ENCODE measurements at regions not wholly inside any gene's neighbourhood (a gene's known extent, or its start where the extent isn't known, plus 50 kb on each side); places are given as distances from the start of the nearest gene placed in this dataset.

DNA sequence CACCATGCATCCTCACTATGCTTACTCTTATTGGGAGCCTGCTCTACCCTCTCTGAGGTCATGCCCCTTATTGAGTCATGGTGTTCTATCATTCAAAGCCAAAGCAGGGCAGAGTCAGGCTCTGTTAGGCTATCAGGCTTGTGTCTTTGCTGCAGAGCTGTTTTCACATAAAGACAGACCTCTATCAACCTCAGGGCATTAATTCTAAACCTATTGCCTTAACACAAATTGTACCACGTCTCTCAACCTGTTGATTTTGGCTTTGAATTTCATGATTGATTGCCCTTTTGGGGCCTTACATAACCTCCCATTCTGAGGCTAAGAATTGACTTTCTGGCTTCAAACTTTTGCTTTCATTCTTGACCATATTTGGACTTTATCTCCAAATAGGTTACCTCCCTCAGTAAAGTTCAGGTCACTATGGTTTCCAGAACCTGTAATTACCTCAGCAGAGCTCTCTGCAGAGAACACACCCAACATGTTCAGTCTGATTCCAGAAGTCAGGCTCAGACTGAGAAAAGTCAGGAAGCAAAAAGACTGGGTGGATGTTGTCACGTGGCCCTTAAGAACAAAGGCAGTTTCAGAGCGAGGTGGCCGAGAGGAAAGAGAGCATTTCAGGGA is 221.4 kb upstream of the NANOGP8 start:
- H3K4me1 Mint-ChIP-seq (ENCODE audit: unreplicated experiment), result peaks cover 41% of the 10 kb centered on the region
- H3K27ac Mint-ChIP-seq (ENCODE audit: unreplicated experiment), result peak overlapping the region; percentile 90
- DNase-seq (ENCODE audit: low spot score), result no peak
- H3K27me3 Mint-ChIP-seq (ENCODE audit: unreplicated experiment), result peaks cover 2% of the 10 kb centered on the region
- TF ChIP-seq, protein P1, sequence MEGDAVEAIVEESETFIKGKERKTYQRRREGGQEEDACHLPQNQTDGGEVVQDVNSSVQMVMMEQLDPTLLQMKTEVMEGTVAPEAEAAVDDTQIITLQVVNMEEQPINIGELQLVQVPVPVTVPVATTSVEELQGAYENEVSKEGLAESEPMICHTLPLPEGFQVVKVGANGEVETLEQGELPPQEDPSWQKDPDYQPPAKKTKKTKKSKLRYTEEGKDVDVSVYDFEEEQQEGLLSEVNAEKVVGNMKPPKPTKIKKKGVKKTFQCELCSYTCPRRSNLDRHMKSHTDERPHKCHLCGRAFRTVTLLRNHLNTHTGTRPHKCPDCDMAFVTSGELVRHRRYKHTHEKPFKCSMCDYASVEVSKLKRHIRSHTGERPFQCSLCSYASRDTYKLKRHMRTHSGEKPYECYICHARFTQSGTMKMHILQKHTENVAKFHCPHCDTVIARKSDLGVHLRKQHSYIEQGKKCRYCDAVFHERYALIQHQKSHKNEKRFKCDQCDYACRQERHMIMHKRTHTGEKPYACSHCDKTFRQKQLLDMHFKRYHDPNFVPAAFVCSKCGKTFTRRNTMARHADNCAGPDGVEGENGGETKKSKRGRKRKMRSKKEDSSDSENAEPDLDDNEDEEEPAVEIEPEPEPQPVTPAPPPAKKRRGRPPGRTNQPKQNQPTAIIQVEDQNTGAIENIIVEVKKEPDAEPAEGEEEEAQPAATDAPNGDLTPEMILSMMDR (IDR thresholded peaks at IDR 0.05; ENCODE audit: unreplicated experiment), result no peak
- H3K4me3 Mint-ChIP-seq (ENCODE audit: unreplicated experiment), result no peak overlapping the region
- no peaks in the 10 kb centered on the region for H3K36me3 Mint-ChIP-seq (ENCODE audit: low read depth, unreplicated experiment)
- no peaks in the 10 kb centered on the region for H3K9me3 Mint-ChIP-seq (ENCODE audit: unreplicated experiment)

DNA sequence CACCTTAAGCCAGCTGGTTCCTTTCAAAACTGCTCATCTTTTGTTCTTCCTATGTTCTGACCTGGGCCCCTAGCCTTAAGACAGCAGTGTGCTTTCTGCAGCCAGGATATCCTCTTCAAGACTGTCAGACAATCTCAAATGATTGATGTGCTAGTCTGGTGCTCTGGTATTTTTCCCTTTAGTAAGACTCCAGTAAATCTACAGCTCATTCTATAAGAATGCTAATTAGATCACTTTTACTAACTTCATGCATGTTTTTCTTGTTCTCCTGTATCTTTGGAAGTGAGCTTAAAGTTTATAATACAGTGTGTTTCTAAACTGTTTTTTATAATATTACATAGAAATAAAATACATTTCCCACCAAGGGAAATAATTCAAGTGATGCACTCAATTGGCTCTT is 220.9 kb upstream of the NANOGP8 start:
- TF ChIP-seq, protein P1 (IDR thresholded peaks at IDR 0.05; ENCODE audit: unreplicated experiment), result no peak
- DNase-seq (ENCODE audit: low spot score), result no peak
- Mint-ChIP-seq H3K4me1 (ENCODE audit: unreplicated experiment) (peaks cover 41% of the 10 kb centered on the region), H3K27me3 (ENCODE audit: unreplicated experiment) (peaks cover 2% of the 10 kb centered on the region), H3K9me3 (ENCODE audit: unreplicated experiment) (no peaks in the 10 kb centered on the region), H3K36me3 (ENCODE audit: low read depth, unreplicated experiment) (no peaks in the 10 kb centered on the region), H3K4me3 (ENCODE audit: unreplicated experiment) (no peak overlapping the region), H3K27ac (ENCODE audit: unreplicated experiment) (no peak overlapping the region)

DNA sequence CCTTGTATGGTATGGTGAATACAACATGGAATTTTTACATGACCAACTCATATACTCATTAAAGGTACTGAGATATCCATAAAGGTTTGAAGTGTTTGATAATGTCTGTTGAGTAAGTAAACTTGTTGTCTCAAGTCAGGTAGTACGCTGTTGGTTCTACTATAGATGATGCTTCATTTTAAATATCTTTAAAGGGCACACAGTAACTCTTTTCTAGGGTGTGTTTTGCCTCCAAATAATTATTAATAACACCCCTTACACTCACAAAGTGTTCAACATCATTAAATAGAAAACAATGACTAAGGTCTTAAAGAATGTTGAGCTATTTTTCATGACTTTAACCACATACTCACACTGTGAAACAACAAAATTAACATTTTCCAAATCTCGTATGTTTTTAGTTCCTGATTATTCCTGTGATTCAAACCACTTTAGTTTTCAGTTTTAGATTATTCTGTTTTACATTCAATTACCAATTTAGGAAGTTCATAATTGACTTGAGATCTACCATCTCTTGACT is 220.0 kb upstream of the NANOGP8 start:
- no peak for DNase-seq (ENCODE audit: low spot score)
- peaks cover 38% of the 10 kb centered on the region for H3K4me1 Mint-ChIP-seq (ENCODE audit: unreplicated experiment)
- no peaks in the 10 kb centered on the region for H3K9me3 Mint-ChIP-seq (ENCODE audit: unreplicated experiment)
- H3K27me3 Mint-ChIP-seq (ENCODE audit: unreplicated experiment), result peaks cover 2% of the 10 kb centered on the region
- H3K36me3 Mint-ChIP-seq (ENCODE audit: low read depth, unreplicated experiment), result no peaks in the 10 kb centered on the region
- TF ChIP-seq, protein P1 (IDR thresholded peaks at IDR 0.05; ENCODE audit: unreplicated experiment), result no peak
- H3K27ac Mint-ChIP-seq (ENCODE audit: unreplicated experiment), result peak overlapping the region; percentile 34
- no peak overlapping the region for H3K4me3 Mint-ChIP-seq (ENCODE audit: unreplicated experiment)

DNA sequence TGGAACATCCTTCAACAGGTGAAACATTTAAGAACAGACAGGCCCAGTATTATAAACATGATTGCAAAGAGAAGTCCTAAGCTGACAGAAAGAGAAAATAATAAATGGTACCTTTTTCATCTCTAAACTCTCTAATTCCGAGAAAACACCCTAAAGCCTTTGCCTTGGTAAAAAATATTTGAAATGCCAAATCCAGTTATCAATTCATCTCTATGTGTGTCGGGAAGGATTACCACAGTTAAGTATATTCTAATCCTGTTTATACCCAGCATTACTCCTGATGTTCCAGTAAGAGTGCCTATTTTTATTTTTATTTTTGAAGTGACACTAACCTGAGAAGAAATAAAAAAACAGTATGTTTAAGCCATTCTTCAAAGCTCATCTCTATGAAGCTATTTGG is 219.3 kb upstream of the NANOGP8 start:
- Mint-ChIP-seq H3K4me3 (ENCODE audit: unreplicated experiment) (no peak overlapping the region), H3K4me1 (ENCODE audit: unreplicated experiment) (peaks cover 34% of the 10 kb centered on the region), H3K27me3 (ENCODE audit: unreplicated experiment) (peaks cover 2% of the 10 kb centered on the region), H3K9me3 (ENCODE audit: unreplicated experiment) (no peaks in the 10 kb centered on the region), H3K27ac (ENCODE audit: unreplicated experiment) (no peak overlapping the region), H3K36me3 (ENCODE audit: low read depth, unreplicated experiment) (no peaks in the 10 kb centered on the region)
- TF ChIP-seq, protein P1 (IDR thresholded peaks at IDR 0.05; ENCODE audit: unreplicated experiment), result no peak
- no peak for DNase-seq (ENCODE audit: low spot score)

DNA sequence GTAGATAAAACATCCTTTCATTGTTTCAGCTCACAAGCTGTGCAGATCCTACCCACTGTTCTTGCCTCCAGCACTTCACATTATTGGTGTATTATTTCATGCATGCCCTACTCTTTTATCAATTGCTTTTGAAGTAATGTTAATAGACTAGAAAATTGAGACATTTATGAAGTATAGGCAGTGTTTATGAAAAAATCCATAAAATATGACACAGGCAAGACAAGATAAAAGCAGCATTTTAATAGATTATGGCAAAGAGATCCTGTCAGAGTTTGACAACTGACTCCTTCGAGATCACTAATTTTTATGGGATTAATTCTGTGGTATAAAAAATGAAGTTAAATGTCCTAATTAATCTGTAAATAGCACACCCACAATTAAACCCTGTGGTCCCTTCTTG is 217.2 kb upstream of the NANOGP8 start:
- Mint-ChIP-seq H3K36me3 (ENCODE audit: low read depth, unreplicated experiment) (no peaks in the 10 kb centered on the region), H3K4me3 (ENCODE audit: unreplicated experiment) (no peak overlapping the region), H3K27me3 (ENCODE audit: unreplicated experiment) (peaks cover 2% of the 10 kb centered on the region), H3K4me1 (ENCODE audit: unreplicated experiment) (peaks cover 24% of the 10 kb centered on the region), H3K9me3 (ENCODE audit: unreplicated experiment) (no peaks in the 10 kb centered on the region), H3K27ac (ENCODE audit: unreplicated experiment) (no peak overlapping the region)
- no peak for DNase-seq (ENCODE audit: low spot score)
- TF ChIP-seq, protein P1 (IDR thresholded peaks at IDR 0.05; ENCODE audit: unreplicated experiment), result no peak
